HG02885 (cell line): ENCODE measurements at regions not wholly inside any gene's neighbourhood (a gene's known extent, or its start where the extent isn't known, plus 50 kb on each side); places are given as distances from the start of the nearest gene placed in this dataset.

Source experiments
- ATAC-seq: cut with Tn5 transposase; IDR thresholded peaks from one replicate; pipeline ENCODE4 v1.9.1; 2021; ENCODE audit warnings: mild to moderate bottlenecking; ENCODE audit not compliant: unreplicated experiment, poor library complexity

DNA sequence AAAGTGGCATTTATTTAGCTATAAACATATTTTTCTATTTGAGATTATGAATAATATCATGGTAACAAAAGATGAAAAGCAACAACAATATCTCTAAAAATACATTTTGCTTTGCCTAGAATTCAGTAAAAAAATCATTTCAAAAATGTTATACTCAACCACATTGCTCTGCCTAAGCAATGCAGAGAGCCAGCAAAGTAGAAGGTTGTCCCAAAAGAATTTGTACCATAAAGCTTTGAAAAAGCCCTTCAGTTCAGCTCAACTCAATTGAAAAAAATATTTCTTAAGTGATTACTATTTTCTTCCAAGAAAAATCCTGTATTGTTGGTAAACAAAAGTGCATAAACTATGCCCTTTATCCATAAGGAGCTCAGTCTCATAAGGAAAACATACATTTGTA, 301.2 kb upstream of the ARSJ start:
- ATAC-seq: no peak

DNA sequence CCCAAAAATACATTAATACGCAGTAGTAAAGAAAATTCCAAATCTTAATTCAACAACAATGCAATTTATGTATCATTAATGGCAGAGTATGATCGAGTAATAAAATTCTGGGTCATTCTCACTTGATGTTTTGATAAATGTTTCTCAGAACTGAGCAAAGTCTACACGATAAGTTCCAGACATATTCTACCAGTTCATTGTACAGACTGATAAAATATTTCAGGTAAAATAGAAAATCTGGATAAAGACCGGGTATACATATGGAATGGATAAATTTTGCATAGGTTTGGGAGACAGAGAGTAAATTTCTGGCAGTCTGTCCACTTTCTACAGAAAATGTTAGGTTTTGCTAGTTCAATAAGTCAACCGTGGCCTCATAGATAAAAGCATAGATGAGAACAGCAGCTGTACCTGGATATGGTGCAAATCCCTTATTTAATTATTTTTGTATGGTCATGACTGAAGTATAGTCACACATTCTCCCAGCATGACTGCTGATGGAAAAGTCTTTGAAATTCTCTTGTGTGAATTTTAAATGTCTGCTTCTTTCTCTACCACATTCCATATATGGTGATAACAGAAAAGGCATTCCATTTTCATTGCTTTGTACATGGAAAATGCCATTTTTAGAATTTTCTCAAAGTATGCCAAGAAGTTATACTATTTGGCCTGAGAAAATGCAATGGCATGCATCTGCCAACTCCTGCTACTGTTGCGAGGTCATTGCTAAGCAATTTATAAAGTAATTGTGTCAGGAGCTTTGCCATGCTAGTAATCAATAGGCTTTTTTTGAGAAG, 301.9 kb upstream of the ARSJ start:
- no peak for ATAC-seq

DNA sequence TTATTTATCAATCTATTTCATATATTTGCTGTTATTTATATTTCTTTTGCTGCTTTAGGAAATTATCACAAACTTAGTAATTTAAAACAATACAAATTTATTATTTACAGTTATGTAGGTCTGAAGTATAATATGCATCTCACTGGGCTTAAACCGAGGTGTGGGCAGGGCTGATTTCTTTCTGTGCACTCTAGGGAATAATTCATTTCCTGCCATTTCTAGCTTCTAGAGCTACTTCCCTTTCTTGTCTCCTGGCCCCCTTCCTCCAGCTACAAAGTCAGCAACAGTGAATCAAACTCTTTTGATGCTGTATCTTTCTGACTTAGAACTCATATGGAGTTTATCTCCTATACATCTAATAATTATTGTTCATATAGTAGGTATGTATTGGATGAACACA, 303.5 kb upstream of the ARSJ start:
- peak; percentile 50 for ATAC-seq

DNA sequence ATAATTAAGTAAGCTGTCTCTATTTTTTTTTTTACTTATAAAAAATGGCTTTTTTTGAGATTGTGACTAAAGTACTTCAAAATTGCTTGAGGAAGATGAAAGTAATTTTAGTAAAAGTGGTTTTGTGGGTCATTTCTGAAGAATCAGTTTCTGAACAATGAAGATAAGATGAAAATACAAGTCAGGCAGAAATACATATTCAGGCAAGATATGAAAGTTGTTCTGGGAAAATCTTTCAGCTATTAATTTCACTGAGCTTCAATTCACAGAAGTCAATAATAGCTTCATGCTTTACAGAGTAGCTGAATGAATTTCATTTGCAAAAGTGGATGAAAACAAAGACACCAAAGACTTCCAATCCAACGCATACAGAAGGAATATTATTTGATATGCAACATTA, 305.2 kb upstream of the ARSJ start:
- ATAC-seq: no peak

DNA sequence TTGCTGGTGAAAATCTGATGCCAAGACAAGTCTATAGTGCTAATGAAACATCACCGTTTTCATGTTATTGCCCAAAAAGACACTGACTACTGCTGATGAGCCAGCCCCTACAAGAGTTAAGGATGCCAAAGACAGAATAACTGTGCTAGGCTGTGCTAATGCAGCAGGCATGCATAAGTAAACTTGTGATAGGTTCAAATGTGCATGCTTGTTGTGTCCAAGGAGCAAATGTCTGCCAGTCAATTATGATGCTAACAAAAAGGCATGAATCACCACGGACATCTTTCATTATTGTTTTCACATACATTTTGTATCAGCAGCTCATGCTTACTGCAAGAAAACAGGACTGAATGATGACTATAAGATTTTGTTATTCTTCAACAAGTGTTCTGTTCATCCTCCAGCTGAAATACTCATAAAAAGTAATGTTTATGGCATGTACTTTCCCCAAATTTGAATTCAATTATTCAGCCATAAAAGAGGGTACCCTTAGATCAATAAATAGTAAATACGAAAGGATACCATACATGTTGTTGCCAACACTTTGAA, 306.9 kb upstream of the ARSJ start:
- ATAC-seq: no peak

DNA sequence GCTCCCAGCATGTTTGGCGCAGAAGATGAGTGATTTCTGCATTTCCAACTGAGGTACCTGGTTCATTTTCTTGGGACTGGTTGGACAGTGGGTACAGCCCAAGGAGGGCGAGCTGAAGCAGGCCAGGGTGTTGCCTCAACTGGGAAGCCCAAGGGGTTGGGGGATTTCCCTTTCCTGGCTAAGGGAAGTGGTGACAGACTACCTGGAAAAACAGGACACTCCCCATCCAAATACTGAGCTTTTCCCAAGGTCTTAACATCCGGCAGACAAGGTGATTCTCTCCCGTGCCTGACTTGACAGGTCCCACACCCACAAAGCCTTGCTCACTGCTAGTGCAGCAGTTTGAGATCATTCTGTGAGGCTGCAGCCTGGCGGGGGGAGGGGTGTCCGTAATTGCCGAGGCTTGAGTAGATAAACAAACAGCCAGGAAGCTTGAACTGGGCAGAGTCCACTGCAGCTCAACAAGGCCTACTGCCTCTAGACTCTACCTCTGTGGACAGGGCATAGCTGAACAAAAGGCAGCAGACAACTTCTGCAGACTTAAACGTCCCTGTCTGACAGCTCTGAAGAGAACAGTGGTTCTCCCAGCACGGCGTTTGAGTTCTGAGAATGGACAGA, 307.7 kb upstream of the ARSJ start:
- no peak for ATAC-seq

DNA sequence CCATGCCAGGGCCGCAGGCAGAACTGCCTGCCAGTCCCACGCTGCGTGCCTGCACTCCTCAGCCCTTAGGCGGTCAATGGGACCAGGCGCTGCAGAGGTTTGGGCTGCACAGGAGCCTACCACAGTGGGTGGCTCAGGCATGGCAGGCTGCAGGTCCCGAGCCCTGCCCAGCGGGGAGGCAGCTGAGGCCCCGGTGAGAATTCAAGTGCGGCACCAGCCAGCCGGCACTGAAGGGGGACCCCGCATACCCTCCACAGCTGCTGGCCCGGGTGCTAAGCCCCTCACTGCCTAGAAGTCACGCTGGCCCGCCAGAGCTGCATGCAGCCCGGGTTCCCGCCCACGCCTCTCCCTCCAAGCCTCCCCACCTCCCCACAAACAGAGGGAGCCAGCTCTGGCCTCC, 302.5 kb upstream of the UGT8 start:
- no peak for ATAC-seq

DNA sequence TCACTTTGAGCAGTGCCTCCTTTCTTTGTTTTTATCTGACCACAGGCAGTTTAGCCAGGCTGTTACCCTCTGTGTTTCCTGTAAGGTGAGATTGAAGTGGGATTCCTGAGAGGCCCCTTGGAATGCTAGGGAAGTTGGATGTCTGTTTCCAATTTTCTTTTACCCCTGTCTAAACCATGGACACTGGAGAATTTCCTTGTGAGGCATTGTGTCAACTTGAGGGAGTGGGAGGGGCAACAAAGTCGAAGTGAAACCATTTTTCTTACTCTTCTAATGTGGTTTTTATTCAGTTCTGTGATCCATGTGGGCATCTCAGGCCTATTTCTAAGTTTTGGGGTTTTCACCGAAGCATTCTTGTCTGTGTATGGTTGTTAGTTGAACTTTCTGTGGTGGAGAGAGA, 296.1 kb upstream of the UGT8 start:
- ATAC-seq: no peak

DNA sequence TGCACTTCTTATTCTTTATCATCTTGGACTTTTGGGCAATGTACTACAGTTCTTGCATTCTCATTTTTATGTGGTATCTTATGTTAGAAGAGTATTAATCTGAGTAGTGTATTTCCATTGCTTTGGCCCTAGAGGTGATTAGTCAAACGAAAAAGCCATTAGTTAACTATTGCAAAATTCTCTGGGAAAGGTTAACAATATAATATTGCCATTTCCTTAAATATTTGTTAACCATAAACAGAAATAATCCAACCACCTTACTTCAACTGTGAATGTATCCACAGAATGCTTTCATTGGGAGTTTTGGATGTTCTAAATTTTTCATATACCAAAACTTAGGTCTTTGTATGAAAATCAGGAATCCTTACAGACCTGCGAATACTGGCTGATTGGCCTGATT, 294.6 kb upstream of the UGT8 start:
- no peak for ATAC-seq

DNA sequence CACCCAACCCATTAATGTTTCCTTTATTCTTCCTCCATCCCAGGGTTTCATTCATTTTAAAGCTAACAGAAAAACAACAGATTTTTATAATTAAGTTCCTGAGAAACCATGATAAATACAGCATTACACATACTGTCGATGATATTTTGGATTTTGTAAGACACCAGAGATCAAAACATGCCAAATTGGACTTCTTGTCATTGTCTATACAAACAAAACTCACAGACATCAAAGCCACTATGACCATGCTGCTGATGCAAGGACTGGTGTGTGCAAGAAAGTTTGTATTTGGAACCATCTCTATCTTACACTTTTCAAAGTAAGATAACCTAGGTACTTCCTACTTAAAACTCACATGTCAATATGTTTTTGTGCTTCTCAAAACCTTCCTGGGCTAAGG, 294.0 kb upstream of the UGT8 start:
- ATAC-seq: no peak

DNA sequence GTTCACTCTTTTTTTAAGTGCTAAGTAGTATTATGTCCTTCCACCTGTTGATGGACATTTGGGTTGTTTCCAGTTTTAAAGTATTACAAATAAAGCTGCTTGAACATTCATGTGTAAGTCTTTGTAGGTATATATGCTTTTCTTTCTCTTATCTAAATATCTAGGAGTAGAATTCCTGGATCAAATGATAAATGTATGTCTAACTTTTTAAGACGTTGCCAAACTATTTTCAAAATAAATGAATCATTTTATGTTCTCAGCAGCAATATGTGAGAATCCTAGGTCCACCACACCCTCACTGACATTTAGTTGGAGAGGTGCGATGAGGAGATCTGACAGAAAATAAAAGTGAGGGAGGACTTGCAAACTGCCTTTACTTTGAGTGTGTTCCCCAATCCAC, 291.7 kb upstream of the UGT8 start:
- no peak for ATAC-seq

DNA sequence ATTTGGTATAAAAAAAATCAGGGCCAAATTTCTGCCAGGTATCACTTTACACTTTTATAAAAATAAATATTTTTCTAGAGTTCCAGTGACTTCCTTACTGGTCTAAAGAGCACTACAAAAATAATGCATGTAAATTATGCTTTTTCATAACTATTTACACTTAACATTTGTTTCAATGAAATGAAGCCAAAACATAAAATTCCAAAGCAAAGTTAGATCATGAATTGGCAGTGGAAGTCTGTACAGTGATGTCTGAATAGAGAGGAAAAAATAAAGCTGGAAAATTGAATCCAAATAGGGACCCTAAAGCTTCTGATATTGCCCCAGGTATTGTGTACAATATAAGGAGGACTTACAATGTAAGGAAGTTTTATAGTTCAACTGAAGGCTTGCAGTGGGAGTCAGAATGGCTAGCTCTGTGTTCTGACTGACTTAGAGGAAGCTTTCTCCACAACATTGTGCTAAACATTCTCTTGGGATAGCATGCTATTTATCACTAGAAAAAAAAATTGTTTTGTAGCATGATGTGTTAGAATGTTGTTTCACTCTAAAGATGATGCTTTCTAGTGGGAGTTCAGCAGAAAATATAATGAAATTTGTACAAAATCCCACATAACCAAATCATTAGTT, 288.2 kb upstream of the UGT8 start:
- ATAC-seq: no peak

DNA sequence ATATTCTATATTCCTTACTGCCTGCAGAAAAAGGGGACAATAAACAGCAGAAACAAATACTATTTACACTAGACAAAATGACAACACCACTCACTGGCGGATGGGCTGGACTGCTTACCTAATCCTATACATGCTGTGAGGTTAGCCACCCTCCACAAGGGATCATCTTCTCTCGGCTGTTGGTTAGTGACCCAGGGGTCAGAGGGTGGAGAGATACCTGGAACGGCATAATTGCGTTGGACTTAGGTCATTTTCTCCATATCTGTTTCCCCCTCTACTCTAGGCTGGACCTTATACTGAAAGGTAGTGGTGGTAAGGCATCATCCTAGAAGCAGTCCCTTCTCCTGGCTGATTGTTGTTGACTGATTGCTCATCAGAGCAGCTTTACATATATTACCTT, 286.8 kb upstream of the UGT8 start:
- no peak for ATAC-seq

DNA sequence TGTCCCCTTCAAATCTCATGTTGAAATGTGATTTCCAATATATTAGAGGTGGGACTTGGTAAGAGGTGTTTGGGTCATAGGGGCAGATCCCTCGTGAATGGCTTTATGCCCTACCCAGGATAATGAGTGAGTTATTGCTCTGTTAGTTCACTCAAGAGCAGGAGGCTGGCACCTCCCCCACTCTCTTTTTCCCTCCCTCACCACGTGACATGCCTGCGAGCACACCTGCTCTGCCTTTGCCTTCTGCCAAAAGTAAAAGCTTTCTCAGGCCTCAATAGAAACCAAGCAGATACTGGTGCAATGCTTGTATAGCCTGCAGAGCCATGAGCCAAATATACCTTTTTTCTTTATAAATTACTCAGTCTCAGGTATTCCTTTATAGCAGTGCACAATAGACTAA, 286.3 kb upstream of the UGT8 start:
- no peak for ATAC-seq

DNA sequence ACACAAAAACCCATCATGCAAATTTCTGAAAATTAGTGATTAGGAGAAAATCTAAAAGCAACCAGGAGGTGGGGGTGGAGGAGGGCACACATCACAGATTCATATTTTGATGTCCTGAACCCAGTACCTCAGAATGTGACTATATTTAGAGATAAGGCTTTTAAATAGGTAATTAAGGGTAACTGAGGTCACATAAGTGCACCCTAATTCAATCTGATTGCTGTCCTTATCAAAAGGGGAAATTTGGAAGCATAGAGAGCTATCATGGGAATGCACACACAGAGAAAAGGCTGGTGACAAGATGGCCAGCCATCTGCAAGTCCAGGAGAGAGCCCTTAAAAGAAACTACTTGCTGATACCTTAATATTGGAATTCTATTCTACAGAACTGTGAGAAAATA, 281.8 kb upstream of the UGT8 start:
- no peak for ATAC-seq

DNA sequence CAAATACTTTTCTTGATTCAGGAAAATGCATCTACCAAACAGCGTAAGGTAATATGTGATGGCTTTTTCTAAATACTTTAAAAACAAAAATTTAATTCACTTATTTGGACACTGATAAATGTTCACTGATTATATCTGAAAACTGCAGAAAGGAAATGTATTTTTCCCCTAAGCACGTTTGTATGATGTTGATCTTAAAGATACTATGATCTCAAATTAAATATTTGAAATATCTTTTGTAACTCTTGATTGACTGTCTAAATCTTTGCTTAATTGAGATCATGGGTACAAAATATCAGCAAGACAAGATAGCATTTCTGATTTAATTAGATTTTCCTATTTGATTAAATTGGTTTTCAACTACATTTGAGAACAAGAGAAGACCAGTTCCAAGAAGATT, 281.0 kb upstream of the UGT8 start:
- no peak for ATAC-seq

DNA sequence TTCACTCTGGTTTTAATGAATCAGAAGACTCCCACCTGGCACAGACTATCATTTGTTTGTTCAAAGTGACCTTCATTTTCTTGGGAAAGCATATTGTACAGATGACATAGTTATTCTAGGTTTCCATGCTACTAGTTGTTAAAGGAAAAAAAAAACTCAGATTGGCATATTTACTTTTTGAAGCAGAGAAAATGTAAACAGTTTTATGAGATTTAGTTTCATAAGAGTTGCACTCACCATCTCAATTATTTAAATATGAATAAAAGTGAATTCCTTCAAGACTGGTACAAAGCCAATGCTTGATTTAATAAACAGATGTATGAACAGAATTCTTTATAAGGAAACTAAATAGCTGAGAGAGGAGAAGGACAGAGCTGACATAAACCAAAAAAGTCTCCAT, 280.3 kb upstream of the UGT8 start:
- no peak for ATAC-seq

DNA sequence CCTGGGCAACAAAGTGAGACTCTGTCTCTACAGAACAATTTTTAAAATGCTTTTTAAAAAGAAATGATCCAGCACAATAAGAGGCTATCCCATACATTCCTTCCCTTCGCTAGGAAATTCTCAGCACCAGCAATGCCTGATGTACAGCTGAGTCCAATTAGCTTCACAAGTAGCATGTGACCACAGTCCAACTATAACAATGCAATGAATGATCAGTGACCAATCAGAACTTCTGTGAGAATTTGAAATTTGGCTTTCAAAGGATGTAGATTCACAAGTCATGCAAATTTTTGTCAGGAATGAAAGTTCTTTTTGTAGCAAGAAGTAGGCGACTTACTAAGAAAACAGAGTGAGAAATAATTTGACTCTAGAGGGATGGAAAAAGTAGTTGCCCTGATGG, 278.5 kb upstream of the UGT8 start:
- no peak for ATAC-seq

DNA sequence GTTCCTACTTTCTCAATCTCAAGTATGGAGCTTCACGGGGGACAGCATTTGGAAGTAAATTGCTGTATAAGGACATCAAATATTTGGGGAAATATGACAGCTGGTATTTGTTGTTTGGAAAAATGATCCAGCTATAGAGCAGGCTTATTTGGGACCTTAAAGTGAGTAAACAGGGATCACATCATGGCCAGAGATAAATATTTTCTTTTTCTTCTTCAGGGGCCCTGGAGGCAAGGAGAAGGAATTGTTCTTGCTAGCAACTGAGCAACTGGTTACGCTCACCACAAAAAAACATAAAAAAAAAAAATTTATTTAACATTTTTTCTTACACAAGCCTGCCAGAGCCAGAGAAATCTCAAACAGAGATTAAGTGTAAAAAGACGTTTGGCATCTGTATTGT, 277.2 kb upstream of the UGT8 start:
- ATAC-seq: no peak

DNA sequence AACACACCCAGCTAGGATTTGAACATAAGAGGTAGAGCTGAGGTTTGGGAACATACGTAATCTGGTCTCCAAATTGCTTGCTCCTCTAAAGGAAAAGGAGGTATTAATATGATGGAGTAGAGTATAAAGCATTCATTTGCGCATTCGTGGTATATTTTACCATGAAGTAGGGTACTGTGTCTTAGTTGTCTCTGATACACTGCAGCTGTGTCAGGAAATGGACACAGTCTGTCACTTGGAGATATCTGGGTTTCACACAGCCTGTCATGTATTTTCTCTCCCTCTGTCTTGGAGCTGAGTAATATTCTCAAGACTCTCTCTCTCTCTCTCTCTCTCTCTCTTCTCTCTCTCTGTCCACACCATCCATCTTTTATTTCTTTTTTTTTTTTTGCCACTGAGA, 274.8 kb upstream of the UGT8 start:
- no peak for ATAC-seq

DNA sequence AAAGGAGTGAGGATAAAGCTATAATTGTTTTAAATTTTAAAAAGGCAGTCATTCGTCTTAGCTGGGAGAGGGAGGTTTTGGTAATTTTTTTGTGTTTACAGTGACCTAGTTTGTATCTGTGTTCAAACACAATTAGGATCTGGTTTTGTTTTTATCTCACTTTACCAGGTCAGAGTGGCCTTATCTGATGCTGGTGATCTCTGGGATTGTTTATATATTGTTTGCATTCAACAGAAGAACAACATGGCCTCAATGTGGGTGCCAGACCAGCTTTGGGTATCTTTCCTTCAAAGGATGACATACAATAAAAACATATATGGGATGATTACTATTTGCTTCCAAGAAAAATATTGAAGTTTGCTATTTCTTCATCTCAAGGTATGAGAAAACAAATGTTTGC, 272.2 kb upstream of the UGT8 start:
- ATAC-seq: no peak

DNA sequence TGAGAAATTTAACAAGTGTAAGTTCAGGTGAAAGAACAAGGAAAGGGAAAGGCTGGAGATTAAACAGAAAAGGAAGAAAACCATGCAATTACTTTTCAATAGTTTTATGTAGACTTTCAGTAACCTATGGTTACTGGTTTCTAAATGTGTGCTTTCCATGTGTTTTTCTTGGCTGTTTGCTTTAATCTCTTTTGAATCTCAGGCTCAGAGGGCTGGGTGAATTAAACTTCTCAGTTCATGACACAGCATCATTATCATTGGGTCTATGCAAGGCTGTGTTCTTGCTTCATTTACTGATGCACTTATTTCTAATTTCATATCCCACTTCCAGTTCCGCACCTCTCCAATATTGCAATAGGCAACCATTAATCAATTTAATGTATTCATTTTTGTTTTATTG, 266.5 kb upstream of the UGT8 start:
- no peak for ATAC-seq
